WI38 (cell line): ENCODE measurements at regions not wholly inside any gene's neighbourhood (a gene's known extent, or its start where the extent isn't known, plus 50 kb on each side); places are given as distances from the start of the nearest gene placed in this dataset.

Experiments
- H3K4me3 ChIP-seq: 2 replicates; pipeline ENCODE4 v1.5.1; 2011; ENCODE audit warnings: low read depth, mild to moderate bottlenecking, control low read depth, low read length
- CTCF ChIP-seq: IDR thresholded peaks from 2 replicates; pipeline ENCODE4 v1.5.1; 2012; ENCODE audit warnings: low read depth, mild to moderate bottlenecking, control low read depth, low read length

- no peak overlapping the region for H3K4me3 ChIP-seq
- no peak for TF ChIP-seq CTCF
These were observed 282.9 kb upstream of the MVB12B start for GRCh38 chr9:126043681-126044080.

GRCh38 chr9:126049088-126049487 lies 277.5 kb upstream of the MVB12B start:
- H3K4me3 ChIP-seq: no peak overlapping the region
- TF ChIP-seq CTCF: no peak

DNA sequence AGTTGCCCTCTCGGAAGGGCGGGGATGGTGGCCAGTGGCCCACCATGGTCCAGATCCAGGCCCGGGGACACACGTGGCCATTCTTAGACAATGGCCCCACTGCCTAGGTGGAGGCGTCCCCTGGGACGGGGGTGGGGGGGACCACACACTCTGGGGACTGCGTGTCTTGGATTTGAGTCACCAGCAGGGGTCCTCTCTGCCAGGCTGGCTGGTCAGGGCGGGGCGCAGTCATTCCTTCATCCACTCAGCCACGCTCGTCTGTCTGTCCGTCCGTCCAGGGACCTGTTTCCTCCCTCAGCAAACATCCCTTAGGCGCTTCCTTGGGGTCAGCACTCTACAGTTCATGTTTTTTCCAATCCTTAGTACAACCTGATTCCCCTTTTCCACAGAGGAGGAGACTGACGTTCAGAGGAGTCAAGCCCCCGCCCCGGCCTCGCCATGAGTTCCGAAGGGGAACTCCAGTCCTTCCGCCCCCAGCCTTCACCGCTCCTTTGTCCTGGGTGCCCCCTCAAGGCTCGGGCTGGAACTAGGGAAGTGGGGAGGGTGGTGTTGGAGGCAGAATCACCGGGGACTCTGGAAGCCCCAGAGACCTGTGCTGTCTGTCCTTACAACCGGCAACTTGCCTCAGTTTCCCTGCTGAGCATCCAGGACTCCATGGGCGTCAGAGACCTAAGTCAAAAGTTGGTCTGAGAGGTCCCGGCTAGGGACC lies 276.6 kb upstream of the MVB12B start:
- no peak for TF ChIP-seq CTCF

GRCh38 chr9:126050605-126050990 lies 276.0 kb upstream of the MVB12B start:
- H3K4me3 ChIP-seq: no peak overlapping the region
- no peak for TF ChIP-seq CTCF

More for the DNA sequence above, 276.6 kb upstream of the MVB12B start:
- H3K4me3 ChIP-seq: no peak overlapping the region

- TF ChIP-seq CTCF: no peak
- H3K4me3 ChIP-seq: no peak overlapping the region
These were observed 275.0 kb upstream of the MVB12B start for GRCh38 chr9:126051446-126052130.

- no peak for TF ChIP-seq CTCF
- no peak overlapping the region for H3K4me3 ChIP-seq
These were observed 273.8 kb upstream of the MVB12B start for GRCh38 chr9:126052791-126053190.

- TF ChIP-seq CTCF: no peak
- H3K4me3 ChIP-seq: no peak overlapping the region
These were observed 272.7 kb upstream of the MVB12B start for GRCh38 chr9:126053913-126054312.
